Cardiac muscle cell (in vitro differentiated cells and primary cell): ENCODE measurements at regions not wholly inside any gene's neighbourhood (a gene's known extent, or its start where the extent isn't known, plus 50 kb on each side); places are given as distances from the start of the nearest gene placed in this dataset.
A peak's percentile ranks its signal among the peaks of the same experiment; 100 is the strongest.

Experiments used
- DNase-seq, 2 donors: peaks; one replicate each; pipeline versions ENCODE4 v3.0.0 to v3.0.0-alpha.2; 2010 to 2017; ENCODE audit warnings: low read depth in 1 of 2, low spot score in 1 of 2
- H3K27ac ChIP-seq: fragments of 200-600 bp; sonication (generic); 2 replicates; pipeline ENCODE4 v1.5.1; 2016
- H3K27me3 ChIP-seq: fragments of 200-600 bp; sonication (generic); 2 replicates; pipeline ENCODE4 v1.6.0; 2016; ENCODE audit warnings: control low read depth
- H3K36me3 ChIP-seq: fragments of 200-600 bp; sonication (generic); 2 replicates; pipeline ENCODE4 v1.5.1; 2016; ENCODE audit warnings: control low read depth
- H3K4me1 ChIP-seq: fragments of 200-600 bp; sonication (generic); 2 replicates; pipeline ENCODE4 v1.8.1; 2017; ENCODE audit warnings: low read depth, mild to moderate bottlenecking, mixed run types
- H3K4me3 ChIP-seq: fragments of 200-600 bp; sonication (generic); 2 replicates; pipeline ENCODE4 v1.5.1; 2016; ENCODE audit warnings: mild to moderate bottlenecking
- H3K9me3 ChIP-seq: fragments of 200-600 bp; sonication (generic); 2 replicates; pipeline ENCODE4 v1.5.1; 2017; ENCODE audit warnings: low read depth, mild to moderate bottlenecking, control low read depth
- CTCF ChIP-seq: IDR thresholded peaks from 2 replicates; pipeline ENCODE4 v1.5.1; 2012; ENCODE audit warnings: low read depth, mild to moderate bottlenecking, low read length

GRCh38 chr2:236338495-236339184 lies 74.4 kb upstream of the ASB18 start:
- no peak overlapping the region for H3K27ac ChIP-seq

GRCh38 chr2:236340251-236340650 lies 76.0 kb upstream of the ASB18 start:
- Histone ChIP-seq H3K27ac (no peak overlapping the region), H3K4me3 (no peak overlapping the region), H3K9me3 (no peaks in the 10 kb centered on the region), H3K36me3 (no peaks in the 10 kb centered on the region), H3K27me3 (no peaks in the 10 kb centered on the region), H3K4me1 (no peaks in the 10 kb centered on the region)
- DNase-seq, result no peak
- no peak for TF ChIP-seq CTCF

More at GRCh38 chr2:236338495-236339184, 74.4 kb upstream of the ASB18 start:
- Histone ChIP-seq H3K27me3 (no peaks in the 10 kb centered on the region), H3K36me3 (no peaks in the 10 kb centered on the region), H3K4me1 (no peaks in the 10 kb centered on the region), H3K4me3 (no peak overlapping the region), H3K9me3 (no peaks in the 10 kb centered on the region)
- peak in 1 of 2 donors; percentile 68 for DNase-seq
- no peak for TF ChIP-seq CTCF

GRCh38 chr2:236341067-236341466 lies 76.9 kb upstream of the ASB18 start:
- H3K36me3 ChIP-seq, result no peaks in the 10 kb centered on the region
- no peak for TF ChIP-seq CTCF
- no peaks in the 10 kb centered on the region for H3K4me1 ChIP-seq
- H3K4me3 ChIP-seq, result no peak overlapping the region
- no peaks in the 10 kb centered on the region for H3K27me3 ChIP-seq
- H3K27ac ChIP-seq, result no peak overlapping the region
- no peak for DNase-seq
- H3K9me3 ChIP-seq, result no peaks in the 10 kb centered on the region

- H3K9me3 ChIP-seq, result no peaks in the 10 kb centered on the region
- no peak overlapping the region for H3K27ac ChIP-seq
- H3K36me3 ChIP-seq, result no peaks in the 10 kb centered on the region
- no peaks in the 10 kb centered on the region for H3K27me3 ChIP-seq
- no peak for DNase-seq
- H3K4me1 ChIP-seq, result no peaks in the 10 kb centered on the region
- no peak overlapping the region for H3K4me3 ChIP-seq
- no peak for TF ChIP-seq CTCF
These were observed 77.5 kb upstream of the ASB18 start for GRCh38 chr2:236341721-236342120.

- H3K27ac ChIP-seq, result no peak overlapping the region
- no peaks in the 10 kb centered on the region for H3K4me1 ChIP-seq
- no peaks in the 10 kb centered on the region for H3K9me3 ChIP-seq
- no peak for DNase-seq
- no peaks in the 10 kb centered on the region for H3K27me3 ChIP-seq
- no peak overlapping the region for H3K4me3 ChIP-seq
- H3K36me3 ChIP-seq, result no peaks in the 10 kb centered on the region
- TF ChIP-seq CTCF, result no peak
These were observed 78.3 kb upstream of the ASB18 start for GRCh38 chr2:236342507-236342906.
